ENCODE measurements at regions not wholly inside any gene's neighbourhood (a gene's known extent, or its start where the extent isn't known, plus 50 kb on each side); places are given as distances from the start of the nearest gene placed in this dataset.
A peak's percentile ranks its signal among the peaks of the same experiment; 100 is the strongest.

GRCh38 chr5:169356811-169357210 is 55.9 kb upstream of the SLIT3 start:
- DNase-seq (ENCODE audit: insufficient read length, low spot score, missing footprints), result no peak
- Histone ChIP-seq H4K20me1 (ENCODE audit: insufficient read depth, low read length) (no peaks in the 10 kb centered on the region), H3K27me3 (ENCODE audit: insufficient read depth, low read length) (no peaks in the 10 kb centered on the region), H2AFZ (ENCODE audit: low read length) (no peak overlapping the region), H3K4me3 (ENCODE audit: insufficient read depth, low read length) (no peak overlapping the region), H3K27ac (ENCODE audit: low read depth, low read length) (no peak overlapping the region), H3K4me1 (ENCODE audit: insufficient read depth, low read length) (peaks cover 13% of the 10 kb centered on the region), H3K79me2 (ENCODE audit: insufficient read depth, low read length) (no peaks in the 10 kb centered on the region), H3K4me2 (ENCODE audit: insufficient read depth, low read length) (no peak overlapping the region), H3K9me3 (ENCODE audit: low read depth, low read length) (no peaks in the 10 kb centered on the region), H3K36me3 (ENCODE audit: insufficient read depth, low read length) (no peaks in the 10 kb centered on the region)
- no peak for TF ChIP-seq CTCF (IDR thresholded peaks at IDR 0.05; ENCODE audit: extremely low read depth, low read depth, low read length)

GRCh38 chr5:169356181-169356580 is 55.2 kb upstream of the SLIT3 start:
- Histone ChIP-seq H3K9me3 (ENCODE audit: low read depth, low read length) (no peaks in the 10 kb centered on the region), H4K20me1 (ENCODE audit: insufficient read depth, low read length) (no peaks in the 10 kb centered on the region), H3K27ac (ENCODE audit: low read depth, low read length) (no peak overlapping the region), H3K27me3 (ENCODE audit: insufficient read depth, low read length) (no peaks in the 10 kb centered on the region), H3K4me1 (ENCODE audit: insufficient read depth, low read length) (peaks cover 19% of the 10 kb centered on the region), H3K4me2 (ENCODE audit: insufficient read depth, low read length) (no peak overlapping the region), H3K36me3 (ENCODE audit: insufficient read depth, low read length) (no peaks in the 10 kb centered on the region), H3K4me3 (ENCODE audit: insufficient read depth, low read length) (no peak overlapping the region), H2AFZ (ENCODE audit: low read length) (no peak overlapping the region), H3K79me2 (ENCODE audit: insufficient read depth, low read length) (no peaks in the 10 kb centered on the region)
- no peak for TF ChIP-seq CTCF (IDR thresholded peaks at IDR 0.05; ENCODE audit: extremely low read depth, low read depth, low read length)
- DNase-seq (ENCODE audit: insufficient read length, low spot score, missing footprints), result no peak

- Histone ChIP-seq H3K27me3 (ENCODE audit: insufficient read depth, low read length) (no peaks in the 10 kb centered on the region), H3K36me3 (ENCODE audit: insufficient read depth, low read length) (no peaks in the 10 kb centered on the region), H2AFZ (ENCODE audit: low read length) (no peak overlapping the region), H3K79me2 (ENCODE audit: insufficient read depth, low read length) (no peaks in the 10 kb centered on the region), H3K9me3 (ENCODE audit: low read depth, low read length) (no peaks in the 10 kb centered on the region), H3K4me1 (ENCODE audit: insufficient read depth, low read length) (peaks cover 32% of the 10 kb centered on the region), H3K27ac (ENCODE audit: low read depth, low read length) (no peak overlapping the region), H3K4me3 (ENCODE audit: insufficient read depth, low read length) (no peak overlapping the region), H3K4me2 (ENCODE audit: insufficient read depth, low read length) (no peak overlapping the region), H4K20me1 (ENCODE audit: insufficient read depth, low read length) (no peaks in the 10 kb centered on the region)
- no peak for DNase-seq (ENCODE audit: insufficient read length, low spot score, missing footprints)
- TF ChIP-seq CTCF (IDR thresholded peaks at IDR 0.05; ENCODE audit: extremely low read depth, low read depth, low read length), result no peak
These were observed 54.0 kb upstream of the SLIT3 start for GRCh38 chr5:169354921-169355320.

- H3K27ac ChIP-seq (ENCODE audit: low read depth, low read length), result no peak overlapping the region
- no peaks in the 10 kb centered on the region for H3K27me3 ChIP-seq (ENCODE audit: insufficient read depth, low read length)
- no peaks in the 10 kb centered on the region for H3K9me3 ChIP-seq (ENCODE audit: low read depth, low read length)
- H3K36me3 ChIP-seq (ENCODE audit: insufficient read depth, low read length), result no peaks in the 10 kb centered on the region
- H3K79me2 ChIP-seq (ENCODE audit: insufficient read depth, low read length), result no peaks in the 10 kb centered on the region
- no peak overlapping the region for H3K4me3 ChIP-seq (ENCODE audit: insufficient read depth, low read length)
- no peaks in the 10 kb centered on the region for H4K20me1 ChIP-seq (ENCODE audit: insufficient read depth, low read length)
- peak; percentile 17 for DNase-seq (ENCODE audit: insufficient read length, low spot score, missing footprints)
- H3K4me2 ChIP-seq (ENCODE audit: insufficient read depth, low read length), result no peak overlapping the region
- peaks cover 36% of the 10 kb centered on the region for H3K4me1 ChIP-seq (ENCODE audit: insufficient read depth, low read length)
- H2AFZ ChIP-seq (ENCODE audit: low read length), result no peak overlapping the region
- TF ChIP-seq CTCF (IDR thresholded peaks at IDR 0.05; ENCODE audit: extremely low read depth, low read depth, low read length), result no peak
These were observed 53.3 kb upstream of the SLIT3 start for GRCh38 chr5:169354263-169354662.
